CD4-positive, alpha-beta T cell treated with Interleukin-4 for 1 hour (primary cell): ENCODE measurements at regions not wholly inside any gene's neighbourhood (a gene's known extent, or its start where the extent isn't known, plus 50 kb on each side); places are given as distances from the start of the nearest gene placed in this dataset.
"Not testable (repeated sequence)": the region's sequence is repeated elsewhere in the genome, so short reads cannot be mapped to it uniquely, and the experiment has no call there.

ENCODE experiments used
- DNase-seq, 2 donors: peaks; one replicate each; pipeline ENCODE4 v3.0.0-alpha.2; 2020 to 2022

DNA sequence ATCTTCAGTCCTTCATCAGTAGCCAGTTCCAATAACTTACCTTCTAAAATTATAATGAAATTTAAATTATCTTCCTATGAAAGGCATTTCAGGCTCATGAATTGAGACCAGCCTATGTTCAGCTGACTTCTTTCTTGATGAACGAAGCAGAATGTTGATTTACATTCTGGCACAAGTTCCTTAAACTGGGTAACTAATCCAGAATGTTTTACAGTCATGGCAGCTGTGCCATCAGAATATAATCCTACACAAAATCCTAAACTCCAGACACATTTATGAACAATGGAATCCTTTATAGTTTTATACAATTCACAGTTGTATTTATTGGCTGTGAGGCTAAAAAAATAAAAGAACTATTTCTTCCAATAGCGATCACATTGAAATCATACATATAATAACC, 97.3 kb upstream of the CPM start:
- no peak for DNase-seq

DNA sequence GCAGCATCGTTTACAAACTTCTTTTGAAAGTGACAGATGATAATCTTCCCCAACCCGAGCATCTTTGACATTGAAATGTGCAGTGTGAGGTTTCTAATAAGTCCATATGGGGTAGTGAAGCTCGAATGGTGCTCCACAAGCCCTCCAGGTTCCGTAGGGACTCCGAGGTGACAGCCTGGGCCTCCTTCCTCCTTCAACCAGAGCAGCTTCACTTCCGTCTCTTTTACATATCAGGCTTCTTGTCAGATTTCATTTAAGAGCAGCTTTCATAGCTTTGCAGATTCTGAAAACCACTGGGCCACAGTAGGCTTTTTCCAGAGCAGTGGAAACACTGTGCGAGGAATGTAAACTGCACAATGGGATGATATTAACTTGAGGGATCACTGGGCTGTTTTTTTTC, 103.6 kb upstream of the CPM start:
- DNase-seq: no peak

DNA sequence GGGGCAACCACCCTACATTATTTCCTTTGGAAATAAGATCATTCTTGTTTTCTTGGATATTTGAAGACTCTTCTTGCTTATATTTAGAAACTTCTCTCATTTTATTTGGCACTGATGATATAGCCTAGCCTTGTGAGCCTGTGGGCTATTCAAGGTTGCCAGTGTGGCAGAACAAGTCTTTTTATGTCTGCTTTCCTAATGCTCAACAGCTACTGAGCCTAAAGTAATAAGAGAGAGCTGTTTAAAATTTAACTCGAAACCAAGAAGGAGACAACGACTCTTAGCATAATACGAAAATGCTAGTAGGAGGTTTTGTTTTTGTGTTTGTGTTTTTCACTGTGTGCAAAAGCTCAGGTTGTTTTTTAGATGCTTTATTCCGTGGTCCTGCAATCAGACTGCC, 104.0 kb upstream of the CPM start:
- no peak for DNase-seq

DNA sequence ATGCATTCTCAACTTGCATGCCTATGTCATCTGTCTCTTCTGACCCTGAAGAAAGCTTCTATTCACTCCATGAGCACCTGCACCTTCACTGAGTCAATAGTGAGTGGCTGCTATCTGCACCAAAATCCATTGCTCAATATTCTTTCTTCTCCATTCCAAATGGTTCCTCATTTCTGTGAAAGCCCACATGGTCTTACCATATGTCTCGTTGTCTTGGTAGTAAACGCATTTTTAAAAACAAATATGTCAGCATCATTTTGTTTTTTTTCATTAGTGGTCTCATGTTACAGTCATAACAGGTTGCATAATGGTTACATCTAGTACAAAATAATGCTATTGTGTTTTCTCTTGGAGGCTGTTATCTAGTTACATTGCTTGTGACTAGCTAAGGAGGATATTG, 106.9 kb upstream of the CPM start:
- DNase-seq: peak; percentile 10 to 22

DNA sequence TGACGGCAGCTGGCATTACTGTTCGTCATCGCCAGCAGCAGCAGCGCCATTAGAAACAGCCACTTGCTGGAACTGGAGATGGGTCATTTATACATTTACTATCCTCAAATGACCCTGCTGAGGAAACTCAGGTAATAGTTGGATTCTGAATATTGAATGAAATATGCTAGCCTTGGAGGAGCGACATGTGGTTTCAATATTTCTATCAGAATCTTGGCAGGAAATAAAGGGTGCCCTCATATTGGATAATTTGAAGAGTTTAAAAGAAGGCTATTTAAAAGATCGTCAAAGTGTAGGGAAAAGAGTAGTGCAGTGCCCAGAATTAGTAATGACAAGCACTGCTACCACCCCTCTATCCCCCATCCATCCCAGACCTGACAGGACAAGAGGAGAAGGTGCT, 109.6 kb upstream of the CPM start:
- DNase-seq: no peak

DNA sequence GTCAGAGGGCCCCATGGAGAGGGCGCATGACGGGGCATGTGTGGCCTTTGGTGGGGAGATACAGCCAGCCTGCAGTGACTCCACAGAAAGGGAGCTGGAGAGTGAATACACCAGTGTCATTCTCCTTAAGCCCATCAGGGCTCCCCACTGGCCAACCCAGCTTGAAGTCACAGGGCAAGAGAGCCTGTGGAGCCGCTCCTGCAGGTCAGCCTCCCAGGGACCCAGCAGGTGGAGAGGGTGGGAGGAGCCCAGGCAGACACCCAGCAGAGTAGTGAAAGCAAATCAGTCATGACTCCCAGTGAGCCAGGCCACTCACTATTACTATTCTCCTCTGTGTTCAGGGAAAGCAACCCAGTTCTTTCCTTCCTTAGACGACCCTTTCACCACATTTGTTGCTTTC, 110.0 kb upstream of the CPM start:
- no peak for DNase-seq

DNA sequence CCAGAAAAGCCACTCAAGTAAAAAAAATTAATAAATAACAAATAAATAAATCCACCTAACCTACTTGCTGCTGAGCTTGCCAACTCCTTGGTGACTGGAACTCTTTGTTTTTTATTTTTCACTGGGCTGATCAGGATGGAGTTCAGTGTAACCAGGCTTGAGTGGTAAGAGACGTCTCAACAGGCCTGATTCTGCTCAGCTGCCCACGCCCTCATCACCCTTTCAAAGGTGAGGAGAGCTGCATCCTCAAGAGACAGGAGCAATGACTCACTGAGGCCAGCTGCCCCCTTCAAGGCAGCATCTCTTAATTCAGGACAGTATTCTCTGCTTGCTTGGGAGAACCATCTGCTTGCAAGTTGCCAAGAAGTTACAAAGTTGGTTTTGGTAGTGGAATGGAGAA, 111.9 kb upstream of the CPM start:
- DNase-seq: no peak

DNA sequence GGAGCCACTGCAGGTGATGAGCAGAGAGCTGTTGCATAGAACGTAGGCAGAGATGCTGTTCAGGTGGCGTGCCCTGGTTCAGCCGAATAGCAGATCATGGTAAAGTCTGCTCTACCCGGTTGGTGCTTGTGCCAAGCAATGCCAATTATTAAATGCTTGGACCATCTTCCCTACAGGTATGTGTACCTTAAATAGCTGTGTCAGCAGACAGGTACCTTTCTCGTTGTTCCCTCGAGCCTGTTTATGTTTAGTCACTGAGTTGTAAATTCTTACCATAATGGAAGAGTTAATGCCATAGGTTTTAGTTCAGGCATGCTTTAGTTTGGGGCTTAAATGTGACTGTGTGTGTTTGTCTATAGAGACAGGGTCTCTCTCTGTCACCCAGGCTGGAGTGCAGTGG, 112.5 kb upstream of the CPM start:
- no peak for DNase-seq

DNA sequence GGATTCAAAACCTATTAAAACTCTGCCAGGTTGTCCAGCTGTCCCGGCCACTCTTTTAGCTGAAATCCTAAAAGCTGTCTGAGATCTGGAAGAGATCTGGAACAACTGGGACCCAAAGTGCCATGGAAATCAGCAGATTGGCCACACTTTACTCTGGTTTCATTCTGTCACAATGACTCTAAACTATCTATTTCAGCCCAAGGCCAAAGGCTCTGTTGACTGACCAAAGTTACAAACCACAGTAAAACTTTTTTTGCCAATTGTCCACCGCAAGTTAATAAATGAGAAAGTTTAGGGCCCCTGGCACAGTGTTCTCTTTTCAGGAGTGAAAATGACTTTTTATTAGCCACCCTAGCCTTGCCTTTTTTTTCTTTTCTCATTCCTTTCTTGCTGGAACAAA, 113.4 kb upstream of the CPM start:
- DNase-seq: no peak

DNA sequence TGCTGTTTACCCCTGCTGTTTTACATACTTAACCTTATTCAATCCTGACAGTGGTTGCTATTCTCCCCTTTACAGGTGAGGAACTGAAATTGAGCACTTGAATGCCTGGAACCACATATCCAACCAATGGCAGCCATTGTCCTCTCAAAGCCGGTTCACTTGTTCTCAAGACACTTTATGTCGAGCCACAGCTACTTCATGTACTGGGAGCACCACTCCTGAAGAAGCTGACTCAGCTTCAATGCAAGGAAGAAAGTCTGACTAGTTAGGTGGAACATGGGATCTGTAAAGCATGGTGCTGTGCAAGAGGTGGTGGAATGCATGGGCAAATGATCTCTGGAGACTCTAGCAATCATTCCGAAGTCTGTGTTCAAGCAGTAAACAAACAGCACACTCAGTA, 113.9 kb upstream of the CPM start:
- no peak for DNase-seq

DNA sequence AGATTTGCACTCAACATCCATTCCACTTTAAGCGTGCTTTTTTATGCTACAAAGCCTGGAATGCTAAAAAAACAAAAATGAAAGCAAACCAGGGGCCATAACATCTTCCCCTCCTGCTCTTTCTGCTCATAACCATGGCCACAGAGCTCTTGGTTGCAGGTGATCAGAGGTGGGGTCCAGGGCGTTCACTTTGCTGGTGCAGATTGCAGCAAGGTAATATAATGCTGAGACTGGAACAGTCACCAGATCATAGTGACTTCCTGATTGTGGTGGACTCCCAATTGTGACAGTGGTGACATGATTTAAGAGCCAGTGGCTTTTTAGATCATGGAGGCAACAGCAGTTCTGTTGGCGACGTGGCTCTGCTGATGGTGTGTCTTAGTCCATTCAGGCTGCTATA, 115.0 kb upstream of the CPM start:
- no peak for DNase-seq

DNA sequence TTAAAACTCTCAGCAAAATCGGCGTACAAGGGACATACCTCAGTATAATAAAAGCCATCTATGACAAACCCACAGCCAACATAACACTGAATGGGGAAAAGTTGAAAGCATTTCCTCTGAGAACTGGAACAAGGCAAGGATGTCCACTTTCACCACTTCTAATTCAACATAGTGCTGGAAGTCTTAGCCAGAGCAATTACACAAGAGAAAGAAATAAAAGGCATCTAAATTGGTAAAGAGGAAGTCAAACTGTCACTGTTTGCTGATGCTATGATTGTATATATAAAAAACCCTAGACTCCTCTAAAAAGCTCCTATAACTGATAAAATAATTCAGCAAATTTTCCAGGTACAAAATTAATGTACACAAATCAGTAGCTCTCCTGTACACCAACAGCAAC, 116.9 kb upstream of the CPM start:
- not testable (repeated sequence) for DNase-seq

DNA sequence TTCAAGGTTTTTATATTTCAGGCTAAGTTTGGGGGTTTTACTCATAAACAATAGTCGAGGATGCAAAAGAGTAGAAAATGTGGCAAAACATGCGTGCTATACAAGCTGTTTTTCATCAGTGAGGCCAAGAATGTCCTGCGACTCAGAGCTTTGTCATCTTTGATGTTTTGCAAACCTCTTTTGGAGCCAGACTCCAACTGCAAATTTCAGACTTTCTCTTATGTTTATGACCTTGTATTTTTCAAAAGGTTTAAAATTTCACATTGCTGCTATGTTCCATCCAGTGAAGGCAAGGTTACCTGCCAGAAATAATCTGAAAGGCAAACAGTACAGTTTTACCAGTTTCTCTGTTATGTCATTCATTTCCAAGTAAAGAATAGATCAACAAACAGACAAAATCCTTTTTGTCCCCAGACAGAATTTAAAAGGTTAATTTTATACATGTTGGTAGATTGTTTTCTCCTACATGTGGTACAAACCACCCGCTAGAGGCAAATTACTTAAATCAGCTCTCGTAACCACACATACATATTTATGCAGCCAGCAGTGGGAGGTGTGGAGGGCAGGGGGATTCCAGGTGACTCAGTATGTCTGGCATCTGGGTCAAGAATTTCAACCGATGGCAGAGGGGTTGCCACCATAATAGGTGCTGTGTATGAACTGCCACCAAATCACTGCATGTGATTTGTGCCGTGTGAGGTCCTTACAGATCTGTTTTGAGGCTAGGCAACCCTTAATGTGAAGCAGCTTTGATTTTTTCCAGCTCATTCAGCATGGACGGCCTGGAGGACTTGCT, 119.8 kb upstream of the CPM start:
- no peak for DNase-seq

DNA sequence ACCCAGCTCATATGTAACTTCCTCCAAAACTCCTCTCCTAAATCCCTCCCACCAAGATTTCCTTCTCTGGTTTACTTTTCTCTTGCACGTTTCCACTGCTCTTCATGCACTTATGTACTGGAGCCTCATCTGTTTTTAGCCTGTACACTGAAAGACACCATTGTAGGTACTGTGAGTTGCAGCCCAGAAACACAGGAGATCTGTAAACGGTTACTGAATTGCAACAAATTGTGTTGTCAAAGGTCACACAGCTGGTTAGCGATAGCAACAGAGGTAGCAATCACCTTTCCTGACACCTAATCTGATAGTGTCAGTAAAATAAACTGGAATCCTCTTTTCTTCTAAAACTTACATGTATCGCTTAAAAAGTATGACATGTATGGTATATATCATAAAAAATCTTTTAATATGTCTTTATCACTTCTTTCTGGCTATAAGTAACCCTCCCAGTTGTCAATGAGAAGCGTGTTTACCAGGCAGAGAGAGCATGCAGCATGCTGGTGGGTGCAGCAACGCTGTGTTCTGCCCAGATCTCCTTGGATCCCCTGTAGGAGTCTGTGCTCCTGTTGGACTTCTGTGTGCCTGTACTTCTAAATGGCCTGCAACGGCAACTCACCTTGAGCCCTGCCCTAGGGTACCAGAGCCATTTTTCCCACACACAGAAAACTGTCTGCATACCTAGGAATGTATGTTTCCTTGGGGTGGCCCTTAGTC, 121.5 kb upstream of the CPM start:
- DNase-seq: no peak

DNA sequence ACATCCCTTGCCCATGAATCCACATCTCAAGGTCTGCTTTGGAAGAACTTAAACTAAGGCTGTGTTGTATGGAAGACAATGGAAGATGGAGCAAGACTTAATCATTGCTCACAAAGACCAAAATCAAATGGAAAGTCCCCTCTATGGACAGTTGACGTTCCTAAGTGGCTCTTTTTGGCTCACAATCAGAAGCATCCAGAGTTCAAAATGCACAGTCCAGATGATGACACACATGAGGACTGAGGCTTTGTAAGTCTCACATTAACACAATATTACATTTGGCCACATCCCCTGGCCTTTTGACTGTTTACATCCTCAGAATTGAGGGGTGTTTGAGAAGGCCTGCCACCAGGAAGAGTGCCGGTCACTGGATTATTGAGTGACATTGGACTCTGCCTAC, 122.3 kb upstream of the CPM start:
- DNase-seq: no peak

DNA sequence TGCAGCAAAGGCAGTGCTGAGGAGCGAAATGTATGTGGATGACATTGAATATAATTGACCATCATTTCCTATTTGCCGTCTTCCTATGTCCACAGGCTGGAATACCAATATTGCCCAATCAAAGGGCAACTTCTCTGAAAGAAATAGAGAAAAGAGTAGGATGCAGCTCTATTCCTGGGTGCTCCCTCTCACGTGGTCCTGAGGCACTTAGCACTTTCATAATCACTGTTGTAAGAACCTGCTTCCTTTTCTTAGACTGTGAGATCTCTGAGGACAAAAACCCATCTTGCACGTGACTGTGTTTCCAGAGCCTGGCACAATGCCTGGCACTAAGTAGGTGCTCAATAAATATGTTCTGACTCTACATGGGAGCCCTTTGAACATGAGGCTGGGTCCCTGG, 122.7 kb upstream of the CPM start:
- DNase-seq: peak in 1 of 2 donors; percentile 26

DNA sequence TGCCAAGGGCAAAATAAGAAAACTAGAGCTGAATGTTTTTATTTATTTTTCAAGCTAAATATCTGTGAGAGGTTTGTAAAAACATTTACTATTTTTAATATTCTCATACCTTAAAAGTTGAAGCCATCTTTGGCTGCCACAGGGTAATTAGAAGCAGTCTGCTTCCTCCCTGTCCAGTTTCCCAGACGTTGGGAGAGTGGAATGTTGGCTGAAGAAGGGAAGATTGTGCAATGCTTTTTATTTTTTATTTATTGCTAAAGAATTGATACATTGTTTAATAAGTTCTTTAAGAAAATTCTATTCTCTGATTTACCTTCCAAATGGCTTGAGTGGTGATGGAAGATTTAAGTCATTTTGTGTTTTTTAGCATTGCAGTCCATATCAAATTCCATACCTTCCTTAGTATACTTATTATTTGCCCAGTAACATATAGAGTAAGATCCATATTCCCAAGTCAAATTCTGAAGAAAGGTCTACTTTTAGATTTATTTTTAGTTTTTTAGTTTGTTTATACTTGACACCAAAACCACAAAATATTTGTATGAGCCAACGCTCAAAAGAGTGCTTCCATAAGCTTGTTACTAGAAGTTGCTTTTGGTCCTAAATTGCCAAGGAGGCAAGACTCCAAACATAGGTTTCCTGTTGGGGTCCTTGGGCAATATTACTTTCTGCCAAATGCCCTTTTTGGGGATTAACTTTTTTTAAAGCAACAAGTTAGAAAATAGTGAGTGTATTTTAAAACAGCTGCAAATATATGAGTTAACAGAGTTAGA, 124.0 kb upstream of the CPM start:
- no peak for DNase-seq

DNA sequence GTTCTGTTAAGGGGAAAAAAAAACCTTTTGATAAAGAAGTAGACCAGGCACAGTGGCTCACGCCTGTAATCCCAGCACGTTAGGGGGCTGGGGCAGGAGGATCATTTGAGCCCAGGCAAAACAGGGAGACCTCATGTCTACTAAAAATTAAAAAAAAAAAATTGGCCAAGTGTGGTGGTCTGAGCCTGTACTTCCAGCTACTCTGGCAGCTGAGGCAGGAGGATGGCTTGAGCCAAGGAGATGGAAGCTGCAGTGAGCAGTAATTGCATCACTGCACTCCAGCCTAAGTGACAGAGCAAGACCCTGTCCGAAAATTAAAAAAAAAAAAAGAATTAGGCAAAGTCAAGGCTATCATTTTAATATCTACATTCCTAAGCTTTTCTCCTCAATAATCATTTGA, 124.8 kb upstream of the CPM start:
- DNase-seq: no peak

DNA sequence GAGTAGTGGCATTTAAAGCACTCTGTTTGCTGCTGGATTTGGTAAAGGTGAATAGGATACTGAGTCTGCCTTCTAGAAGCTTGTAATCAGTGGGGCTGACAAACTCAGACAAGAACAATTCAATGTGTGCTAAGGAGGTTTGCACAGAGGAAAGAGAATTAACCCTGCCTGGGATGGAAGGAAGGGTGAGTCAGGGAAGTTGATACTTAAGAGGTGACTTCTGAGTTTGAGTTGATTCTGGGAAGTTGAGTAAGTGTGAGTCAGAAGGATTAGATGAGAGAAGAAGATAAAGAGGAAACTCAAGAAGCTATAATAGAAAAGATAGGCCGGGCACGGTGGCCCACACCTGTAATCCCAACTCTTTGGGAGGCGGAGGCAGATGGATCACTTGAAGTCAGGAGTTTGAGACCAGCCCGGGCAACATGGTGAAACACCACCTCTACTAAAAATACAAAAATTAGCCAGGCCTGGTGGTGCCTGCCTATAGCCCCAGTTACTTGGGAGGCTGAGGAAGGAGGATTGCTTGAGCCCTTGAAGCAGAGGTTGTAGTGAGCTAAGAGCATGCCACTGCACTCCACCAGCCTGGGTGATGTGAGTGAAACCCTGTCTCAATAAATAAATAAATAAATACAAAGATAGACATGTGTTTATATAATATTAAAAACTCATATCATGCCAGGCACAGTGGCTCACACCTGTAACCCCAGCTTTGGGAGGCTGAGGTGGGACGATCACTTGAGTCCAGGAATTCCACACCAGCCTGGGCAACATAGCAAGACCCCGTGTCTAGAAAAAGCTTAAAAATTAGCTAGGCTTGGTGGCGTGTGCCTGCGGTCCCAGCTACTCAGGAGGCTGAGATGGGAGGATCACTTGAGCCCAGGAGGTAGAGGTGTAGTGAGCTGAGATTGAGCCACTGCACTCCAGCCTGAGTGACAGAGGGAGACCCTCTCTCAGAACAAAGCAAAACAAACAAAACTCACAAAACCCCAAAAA, 126.8 kb upstream of the CPM start:
- DNase-seq: no peak

DNA sequence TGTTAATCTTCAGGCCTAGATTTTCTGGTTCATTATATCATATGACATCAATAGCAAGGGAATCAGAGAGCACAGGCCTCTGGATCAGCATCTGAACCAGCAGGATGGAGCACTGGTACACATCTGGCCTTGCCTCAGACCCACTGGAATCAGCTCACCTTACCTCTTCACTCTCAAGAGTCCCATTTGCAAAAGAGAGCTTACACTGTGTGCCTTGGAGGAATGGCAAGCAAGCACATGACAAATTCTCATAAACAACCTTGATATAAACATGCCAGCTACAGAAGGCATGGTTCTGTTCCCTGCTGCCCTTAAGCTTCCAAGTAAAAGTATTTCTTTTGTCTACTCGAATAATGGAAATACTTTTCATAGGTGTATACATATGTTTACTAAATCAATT, 128.6 kb upstream of the CPM start:
- DNase-seq: no peak

DNA sequence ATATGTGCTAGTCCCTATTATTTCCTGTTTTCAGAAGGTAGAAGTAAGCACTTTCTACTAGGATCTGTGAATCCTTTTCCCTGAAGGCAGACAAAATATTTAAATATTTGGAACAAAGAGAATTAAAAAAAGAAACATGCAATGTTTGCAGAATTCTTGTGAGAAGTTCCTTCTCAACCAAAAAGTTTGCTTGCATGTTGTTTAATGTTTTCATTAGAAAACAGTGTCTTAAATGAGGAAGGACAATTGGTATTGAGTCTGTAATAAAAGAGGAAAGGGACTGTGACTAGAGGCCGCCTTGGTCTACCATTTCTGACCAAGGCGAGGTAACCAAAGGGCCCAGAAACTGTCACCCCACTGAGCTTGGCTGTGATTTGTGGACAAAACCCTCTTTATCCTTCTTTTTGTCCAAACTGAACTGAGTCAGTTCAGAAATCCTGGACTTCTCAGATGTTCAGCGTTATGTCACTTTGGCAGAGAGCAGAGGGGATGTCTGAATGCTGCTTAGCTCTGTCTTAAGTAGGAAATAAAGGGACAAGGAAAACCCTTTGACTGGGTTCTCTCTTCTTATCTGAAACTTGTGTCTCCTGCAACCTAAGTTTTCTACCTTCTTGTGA, 129.8 kb upstream of the CPM start:
- DNase-seq: no peak

DNA sequence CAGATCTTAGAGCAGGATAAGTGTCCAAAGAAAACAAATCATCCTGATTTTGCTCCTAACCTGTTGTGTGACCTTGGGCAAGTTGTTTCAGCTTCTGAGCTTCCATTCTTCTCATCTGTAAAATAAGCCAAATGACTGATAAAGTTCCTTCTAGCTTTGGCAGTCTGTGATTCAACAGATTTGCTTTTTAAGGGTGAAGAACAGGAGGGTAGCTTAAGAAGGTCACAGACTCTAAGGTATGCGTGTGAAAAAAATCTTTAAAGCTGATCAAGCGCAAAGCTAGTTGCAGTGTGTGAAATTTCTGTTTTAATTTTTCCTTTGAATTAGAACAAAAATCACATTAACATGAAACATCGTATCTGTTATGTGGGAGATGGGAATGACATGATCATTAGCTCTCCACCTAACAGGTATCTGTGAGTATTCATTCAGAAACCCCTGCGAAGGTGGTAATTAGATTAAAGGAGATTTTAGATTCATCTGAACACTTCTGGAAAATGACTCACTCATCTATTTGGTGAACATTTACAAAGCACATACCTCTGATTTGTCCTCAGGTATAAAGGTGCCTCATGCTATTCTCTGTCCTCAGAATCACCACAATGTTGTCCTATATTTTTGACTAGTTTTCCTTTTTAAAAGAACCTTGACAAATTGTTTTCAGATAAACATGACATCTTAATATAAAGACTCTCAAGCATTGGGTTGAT, 131.9 kb upstream of the CPM start:
- DNase-seq: no peak
